GM19023 (cell line): ENCODE measurements at regions not wholly inside any gene's neighbourhood (a gene's known extent, or its start where the extent isn't known, plus 50 kb on each side); places are given as distances from the start of the nearest gene placed in this dataset.

Source experiments
- ATAC-seq: cut with Tn5 transposase; IDR thresholded peaks from one replicate; pipeline ENCODE4 v1.9.1; 2021; ENCODE audit warnings: mild to moderate bottlenecking, moderate library complexity; ENCODE audit not compliant: unreplicated experiment

DNA sequence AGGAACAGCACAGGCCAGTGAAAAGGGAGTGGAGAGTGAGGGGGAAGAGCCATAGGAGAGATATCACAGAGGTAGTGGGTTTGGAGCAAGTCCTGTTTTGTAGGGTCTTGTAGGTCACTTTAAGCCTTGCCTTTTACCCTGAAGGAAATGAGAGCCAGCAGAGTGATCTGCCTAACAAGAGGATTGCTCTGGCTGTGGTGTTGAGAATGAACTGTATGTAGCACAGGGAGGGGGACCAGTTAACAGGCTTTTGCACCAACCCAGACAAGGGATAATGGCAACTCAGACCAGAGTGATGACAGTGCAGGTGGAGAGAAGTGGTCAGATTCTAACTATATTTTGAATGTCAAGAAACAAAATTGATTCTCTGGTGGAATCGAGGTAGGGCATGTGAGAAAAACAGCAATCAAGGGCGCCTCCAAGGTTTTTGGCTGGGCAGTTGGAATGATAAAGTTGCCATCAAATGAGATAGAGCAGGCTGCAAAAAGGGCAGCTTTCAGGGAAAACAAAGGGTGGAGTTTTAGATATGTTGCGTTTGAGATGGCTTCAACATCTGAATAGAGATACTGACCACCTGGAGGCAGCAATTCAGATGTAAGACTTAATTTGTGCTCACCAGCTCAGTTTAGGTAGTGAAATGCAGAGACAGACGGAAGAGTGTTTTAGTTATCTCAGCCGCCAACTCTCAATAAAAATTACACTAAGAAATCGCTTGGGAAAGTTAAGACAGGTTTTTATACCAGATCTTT is 134.4 kb upstream of the BTBD3 start:
- no peak for ATAC-seq

DNA sequence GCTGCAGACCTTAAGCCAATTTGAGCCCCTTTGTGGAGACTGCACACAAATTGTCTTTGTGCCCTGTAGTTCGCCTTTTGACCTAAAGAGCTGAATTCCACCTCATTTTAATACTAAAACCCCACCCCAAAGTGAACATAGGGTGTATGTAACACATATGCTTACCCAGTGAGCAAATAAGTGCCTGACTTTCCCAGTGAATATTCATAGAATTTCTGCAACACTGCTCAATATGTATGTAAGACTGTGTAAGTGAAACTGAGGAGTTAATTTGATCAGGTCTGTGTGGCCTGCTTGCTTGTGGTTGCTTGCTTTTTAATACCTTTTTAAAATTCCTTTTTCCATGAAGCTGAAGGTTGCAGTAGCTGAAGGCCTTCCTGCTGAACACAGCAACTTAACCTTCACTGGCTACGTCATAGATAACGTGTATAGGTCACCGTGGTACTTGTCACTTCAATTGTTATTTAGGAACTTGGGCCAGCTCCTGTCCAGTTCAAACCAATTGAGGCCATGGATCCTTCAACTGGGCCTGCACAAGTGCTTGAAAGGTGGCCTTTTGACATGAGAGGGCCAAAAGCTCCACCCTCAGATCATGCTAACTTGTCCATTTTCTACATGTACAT is 131.7 kb upstream of the BTBD3 start:
- ATAC-seq, result no peak

DNA sequence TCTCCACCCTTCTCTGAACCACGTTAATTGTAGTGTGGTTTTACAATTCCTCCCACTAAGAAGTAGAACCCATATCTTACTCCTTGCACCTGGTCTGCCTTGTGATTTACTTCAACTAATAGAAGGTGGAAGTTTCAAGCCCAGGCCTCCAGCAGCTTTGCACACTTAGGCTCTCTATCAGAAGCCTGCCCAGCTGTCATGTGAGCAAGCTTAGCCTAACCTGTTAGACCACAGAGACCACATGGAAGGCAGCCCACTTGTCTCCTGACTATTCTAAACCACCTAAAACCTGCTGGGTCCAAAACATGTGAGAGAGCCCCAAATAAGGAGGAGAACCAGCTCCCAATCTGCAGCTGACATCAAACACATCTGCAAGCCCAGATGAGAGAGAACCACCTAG is 127.6 kb upstream of the BTBD3 start:
- no peak for ATAC-seq

DNA sequence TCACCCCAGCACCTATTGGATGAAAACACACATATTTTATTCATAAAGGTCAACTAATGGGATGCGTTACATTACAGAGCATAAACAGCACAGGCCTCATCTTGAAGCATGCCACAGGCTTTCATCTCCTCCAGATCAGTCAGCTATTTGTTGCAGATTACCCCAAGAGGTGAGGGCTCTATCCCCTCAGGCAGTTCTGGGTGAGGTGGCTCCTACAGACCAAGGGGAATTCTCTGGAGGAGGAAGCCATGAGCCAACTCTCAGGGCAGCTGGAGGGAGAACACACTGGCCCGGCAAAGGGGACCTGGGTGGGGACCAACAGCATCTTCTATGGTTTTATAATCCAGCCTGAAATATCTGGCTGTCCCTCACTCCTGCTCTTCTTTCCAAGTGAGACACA is 126.4 kb upstream of the BTBD3 start:
- ATAC-seq, result no peak

DNA sequence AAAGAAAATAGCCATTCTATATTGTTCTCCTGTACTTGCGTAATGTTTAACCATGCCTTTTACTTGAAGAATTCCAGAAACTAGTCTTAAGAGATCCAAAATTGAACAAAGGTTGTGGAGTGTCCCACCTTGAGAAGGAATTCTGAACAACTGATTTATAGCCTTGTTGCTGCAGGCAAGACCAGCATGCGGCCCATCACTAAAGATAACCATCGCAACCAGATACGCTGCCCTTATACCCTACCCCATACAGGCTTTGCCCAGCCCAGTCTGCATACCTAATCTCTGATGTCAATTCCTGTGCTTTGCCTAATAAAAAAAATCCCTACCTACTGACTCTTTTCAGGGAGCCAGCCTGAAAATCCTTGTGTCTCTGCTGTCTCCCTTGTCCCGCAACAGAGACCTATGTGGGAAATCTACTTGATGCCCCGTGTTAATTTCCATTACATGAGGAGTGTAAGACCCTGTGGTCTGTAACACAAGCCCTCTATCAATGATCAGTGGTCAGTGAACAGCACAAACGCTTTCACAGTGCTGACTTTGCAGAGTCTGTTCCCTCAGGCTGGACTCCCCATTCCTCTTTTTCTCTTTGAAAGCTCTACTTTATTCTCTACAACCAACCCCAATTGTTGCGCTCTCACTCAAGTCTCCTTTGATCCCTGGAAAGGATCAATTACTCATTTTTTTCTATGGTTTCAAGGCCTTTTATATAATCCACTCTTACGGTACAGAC is 125.7 kb upstream of the BTBD3 start:
- ATAC-seq, result no peak

DNA sequence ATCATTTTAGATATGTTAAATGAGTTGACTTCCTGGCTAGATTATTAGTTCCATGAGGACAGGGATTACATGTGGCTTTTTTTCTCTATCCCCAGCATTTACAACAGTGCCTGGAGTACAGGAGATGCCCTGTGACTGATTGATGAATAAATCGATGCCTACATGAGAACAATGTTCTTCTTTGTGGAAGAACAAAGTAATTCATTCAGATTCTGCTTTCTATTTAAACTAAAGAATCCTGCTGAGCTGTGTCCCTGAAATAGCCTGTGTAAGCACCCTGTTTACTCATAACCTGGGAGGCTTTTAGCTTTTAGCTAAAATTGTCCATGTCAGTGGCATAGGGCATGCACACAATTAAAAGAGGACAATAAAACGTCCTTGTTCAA is 125.1 kb upstream of the BTBD3 start:
- no peak for ATAC-seq

DNA sequence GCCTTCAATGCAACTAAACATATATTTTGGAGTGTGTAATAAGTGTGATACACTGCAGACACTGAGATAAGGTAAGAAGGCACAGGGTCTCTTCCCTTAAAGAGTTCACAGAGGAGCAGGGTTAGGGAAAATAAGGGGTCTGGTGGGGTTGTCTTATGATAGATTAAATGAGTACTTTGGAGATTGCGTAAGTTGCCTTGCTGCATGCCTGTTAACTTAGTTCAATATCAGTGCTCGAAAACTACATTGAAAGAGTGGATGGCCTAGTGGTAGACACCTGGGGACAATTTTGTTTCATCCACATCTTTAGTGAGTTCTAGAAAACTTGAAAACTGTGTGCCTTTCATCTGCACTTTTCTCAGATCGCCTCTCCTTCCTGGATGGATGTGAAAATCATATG is 123.2 kb upstream of the BTBD3 start:
- no peak for ATAC-seq

DNA sequence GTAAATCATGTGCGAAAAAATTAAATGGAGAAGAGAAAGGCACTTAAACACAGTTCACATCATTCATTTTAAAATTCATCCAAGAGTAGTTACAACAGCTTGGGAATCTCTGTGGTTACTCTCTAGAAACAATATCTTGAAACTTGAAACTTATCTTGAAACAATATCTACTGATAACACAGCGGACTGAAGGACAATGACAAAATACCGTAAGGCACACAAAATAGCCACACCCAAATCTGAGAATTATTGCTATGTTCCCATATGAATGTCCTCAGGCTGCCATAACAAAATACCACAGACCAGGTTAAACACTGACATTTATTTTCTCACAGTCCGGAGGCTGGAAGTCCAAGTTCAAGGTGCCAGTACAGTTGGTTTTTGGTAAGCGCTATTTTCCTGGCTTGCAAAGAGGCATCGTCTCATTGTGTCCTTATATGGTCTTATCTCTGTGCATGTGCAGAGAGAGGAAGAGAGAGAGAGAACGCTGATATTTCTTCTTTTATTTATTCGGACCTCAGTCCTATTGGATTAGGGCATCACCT is 122.5 kb upstream of the BTBD3 start:
- ATAC-seq, result no peak

DNA sequence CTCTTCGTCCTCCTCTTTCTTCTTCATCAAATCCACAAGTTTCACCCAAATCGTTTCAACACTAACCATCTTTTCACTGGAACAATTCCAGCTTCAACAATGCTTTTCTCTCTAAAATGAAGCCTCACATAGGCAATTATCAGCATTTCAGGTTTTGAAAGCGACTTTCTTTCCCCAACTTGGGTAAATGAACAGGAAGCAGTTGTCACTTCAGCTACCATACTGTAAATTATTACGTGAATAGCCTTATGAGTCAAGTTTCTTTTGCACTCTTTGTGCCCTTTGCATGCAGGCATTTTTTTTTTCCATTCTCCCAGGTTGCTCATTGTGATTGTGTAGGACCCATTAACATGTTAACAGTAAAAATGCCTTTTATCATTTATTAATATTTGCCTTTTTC is 121.7 kb upstream of the BTBD3 start:
- no peak for ATAC-seq

DNA sequence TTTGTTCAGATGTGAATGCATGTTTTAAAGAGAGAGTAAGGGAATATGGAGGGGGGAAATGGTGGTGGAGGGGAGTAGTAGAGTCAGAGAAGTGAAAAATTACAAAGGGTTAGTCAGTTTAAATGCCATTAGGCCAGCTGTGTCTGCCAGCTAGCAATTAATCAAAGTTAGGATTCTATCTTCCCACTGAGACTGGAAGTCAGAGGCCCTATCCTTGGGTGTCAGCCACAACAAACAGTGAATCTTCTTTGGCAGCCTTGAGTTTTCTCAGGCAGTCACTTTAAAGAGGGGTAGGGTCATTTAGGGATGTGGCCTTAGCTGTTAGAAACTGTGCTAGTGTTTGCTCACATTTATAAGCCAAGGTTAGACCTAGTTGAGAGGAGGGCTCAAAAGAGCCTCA is 120.5 kb upstream of the BTBD3 start:
- ATAC-seq, result no peak

DNA sequence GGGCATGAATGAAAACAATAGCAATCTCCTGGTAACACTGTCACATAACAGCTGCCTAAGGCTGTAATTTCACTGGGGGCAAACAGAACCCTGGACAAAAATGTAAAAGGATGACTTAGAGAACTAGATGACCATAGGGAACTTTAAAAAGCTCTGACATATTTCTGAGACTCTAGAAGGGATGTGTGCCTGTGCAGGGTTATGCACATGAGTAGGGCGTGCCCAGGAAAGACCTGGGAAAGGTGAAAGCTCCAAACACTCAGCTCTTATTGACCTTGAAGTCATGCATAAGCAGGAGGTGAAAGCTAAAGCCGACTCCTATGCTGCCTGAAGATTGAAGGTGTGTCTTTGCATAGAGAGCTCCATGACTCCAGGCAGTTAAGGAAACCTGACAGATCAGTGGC is 118.4 kb upstream of the BTBD3 start:
- no peak for ATAC-seq

DNA sequence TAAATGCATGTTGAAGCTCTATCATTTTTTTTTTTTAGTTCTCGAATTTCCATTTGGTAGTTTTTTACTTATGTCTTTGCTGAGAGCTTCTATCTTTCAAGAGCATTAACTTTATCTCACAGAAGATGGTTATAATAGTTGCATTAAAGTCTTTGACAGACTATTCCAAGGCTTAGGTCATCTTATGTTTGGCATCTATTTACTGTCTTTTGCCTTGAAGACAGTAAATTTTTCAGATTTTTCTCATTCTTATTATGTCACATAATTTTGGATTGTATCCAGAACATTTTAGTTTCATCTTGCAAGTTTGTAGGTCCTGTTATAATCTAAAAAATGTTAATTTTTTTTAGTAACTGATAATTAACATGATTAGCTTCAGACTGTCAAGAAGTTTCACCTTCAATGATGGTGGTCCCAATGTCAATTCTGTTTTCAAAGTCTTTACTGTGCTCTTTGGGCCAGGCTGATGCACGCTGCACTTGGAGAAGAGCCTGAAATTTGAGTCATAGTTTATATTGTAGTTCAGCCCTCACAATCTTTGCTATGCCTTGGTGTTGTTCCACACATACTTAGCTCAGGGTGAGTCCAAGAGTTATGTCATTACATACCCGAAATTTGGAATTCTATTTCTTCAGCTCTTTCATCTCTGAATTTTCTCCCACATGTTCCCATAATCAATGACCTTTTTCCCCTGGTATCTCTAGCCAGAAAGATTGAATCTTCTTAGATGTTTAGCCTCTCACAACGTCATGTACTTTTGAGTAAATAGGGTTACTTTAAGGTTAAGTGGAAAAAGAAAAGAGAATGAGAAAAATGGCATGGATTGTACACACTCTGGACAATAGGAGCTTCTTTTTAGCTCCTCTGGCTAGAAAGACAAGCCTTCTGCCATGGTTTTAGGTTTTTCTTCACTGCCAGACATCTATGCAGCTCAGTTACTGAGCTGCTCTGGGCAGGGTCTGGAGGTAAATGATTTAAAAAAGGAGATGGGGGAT is 110.3 kb upstream of the BTBD3 start:
- no peak for ATAC-seq

DNA sequence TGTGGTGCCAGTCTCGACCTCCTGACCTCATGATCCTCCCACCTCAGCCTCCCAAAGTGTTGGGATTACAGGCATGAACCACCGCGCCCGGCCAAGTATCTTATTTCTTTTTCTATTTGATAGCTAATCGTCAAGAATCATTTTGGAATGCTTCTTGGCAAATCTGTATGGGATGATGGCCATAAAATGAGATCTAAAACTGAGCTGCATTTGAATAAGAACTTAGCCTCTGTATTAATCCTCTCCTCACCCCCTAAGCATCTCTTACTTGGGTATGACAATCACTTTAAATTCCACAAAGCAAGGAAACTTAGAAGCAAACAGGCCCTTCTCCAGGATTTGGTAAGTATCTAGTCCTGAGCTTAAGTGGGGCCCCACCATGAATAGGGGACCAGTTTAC is 108.9 kb upstream of the BTBD3 start:
- ATAC-seq, result no peak

DNA sequence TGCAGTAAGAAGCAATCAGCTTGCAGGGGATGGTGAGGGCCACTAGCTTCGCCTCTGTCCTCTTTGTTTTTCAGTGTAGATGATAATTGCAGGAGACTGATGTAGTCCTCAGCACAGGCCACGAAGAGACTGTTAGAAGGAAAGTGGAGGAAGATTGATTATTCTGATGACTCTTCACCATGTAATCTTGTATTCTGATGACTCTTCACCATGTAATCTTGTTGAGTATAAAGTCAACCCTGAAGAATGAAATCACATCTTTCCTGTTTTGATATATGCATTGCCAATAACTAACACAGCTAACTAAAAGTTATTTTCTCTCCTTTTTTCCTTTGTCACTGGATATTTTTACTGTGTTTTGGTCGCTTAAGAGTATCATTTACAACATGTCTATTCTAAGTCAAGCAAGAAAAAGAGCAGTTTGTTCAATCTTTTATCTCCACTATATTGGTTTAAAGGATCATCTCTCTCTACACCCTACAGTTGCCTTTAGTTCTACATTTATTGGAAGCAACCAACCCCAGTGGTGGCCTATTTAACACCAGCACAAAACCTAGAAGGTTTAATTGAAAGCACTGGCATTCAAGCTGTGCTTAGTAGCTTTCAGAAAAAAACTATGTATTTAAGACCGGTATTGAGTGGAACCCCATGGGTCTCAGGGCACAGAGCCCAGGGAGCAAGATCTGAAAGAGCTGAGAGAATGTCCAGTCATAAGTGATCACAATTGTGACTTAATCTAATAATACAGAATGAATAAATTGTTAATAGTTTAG is 107.2 kb upstream of the BTBD3 start:
- ATAC-seq, result no peak

DNA sequence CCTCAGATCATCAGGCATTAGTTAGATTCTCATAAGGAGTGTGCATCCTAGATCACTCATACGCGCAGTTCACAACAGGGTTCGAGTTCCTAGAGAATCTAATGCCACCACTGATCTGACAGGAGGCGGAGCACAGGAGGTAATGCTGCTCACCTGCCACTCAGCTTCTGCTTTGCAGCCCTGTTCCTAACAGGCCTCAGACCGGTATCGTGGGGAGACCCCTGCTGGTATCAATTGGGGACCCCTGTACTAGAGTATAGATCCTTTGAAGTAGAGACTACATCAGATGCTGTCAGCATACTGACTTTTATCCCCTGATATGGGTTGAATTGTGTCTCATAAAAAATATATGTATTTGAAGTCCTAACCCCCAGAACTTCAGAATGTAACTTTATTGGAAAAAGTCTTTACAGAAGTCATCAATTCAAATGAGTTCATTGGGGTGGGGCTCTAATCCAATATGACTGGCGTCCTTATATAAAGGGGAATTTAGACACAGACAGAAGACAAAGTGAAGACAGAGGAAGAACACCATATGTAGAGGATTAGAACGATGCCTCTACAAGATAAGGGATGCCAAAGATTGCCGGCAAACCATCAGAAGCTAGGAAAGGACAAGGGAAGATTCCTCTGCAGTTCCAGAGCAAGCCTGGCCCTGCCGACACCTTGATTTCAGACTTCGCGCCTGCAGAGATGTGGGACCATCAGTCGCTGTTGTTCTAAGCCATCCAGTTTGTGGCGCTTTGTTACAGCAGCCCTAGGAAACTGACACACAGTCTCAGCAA is 104.4 kb upstream of the BTBD3 start:
- no peak for ATAC-seq

DNA sequence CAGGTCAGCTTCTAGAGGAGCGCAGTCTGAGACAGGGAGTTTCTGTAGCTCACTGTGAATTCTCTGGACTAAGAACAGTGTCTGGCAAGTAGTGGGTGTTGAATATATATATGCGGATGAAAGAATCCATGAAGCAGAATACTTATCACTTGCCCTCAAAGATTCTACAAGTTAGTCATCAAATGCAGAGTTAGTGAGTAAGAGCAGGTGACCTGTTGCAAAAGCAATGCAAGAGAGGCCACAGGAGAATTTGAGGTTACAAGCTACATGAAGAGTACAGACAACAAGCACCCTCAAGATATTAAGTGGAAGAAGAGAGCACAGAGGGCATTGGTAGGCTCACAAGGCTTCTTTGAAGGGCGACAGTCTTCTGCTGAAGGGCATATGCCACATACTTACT is 103.4 kb upstream of the BTBD3 start:
- ATAC-seq, result no peak

DNA sequence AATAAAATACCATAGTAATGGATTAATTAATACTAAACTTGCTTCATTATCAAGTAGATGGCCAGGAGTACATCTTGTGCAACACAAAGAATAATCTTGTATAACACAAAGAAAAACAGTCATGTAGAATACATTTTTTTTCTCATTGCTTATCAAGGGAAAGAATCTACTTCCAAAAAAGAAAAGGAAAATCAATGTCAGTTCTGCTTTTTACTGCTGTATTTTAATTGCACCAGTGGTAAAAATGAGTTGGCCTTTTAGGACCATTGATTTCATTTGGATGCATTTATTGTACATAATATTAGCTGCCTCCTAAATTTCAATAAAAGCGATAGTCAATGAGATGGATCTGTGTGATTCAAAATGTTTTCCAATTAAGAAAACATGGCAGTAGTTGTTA is 96.9 kb upstream of the BTBD3 start:
- ATAC-seq, result no peak

DNA sequence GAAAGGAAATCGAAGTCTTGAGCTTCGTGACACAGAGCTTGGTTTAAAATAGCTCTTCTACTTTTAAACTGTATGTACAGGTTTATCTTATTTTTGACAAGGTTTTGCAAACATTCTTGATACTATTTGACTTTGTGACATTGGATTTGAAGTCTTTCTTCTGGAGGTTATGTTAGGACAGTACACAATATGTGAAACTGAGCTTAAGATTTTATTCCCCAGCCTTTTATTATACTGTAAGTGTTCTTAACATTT is 95.2 kb upstream of the BTBD3 start:
- no peak for ATAC-seq

DNA sequence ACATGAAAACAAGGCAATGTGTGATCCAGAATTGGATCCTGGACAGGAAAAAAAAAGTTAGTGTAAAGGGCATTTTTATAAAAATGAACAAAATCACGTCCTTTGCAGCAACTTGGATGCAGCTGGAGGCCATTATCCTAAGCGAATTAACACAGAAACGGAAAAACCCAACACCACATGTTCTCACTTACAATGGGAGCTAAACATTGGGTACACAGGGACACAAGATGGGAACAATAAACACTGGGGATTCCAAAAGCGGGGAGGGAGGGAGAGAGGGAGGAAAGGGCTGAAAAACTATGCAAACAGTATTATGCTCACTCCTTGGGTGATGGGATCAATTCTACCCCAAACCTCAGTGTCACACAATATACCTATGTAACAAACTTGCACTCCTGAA is 91.4 kb upstream of the BTBD3 start:
- ATAC-seq, result no peak

DNA sequence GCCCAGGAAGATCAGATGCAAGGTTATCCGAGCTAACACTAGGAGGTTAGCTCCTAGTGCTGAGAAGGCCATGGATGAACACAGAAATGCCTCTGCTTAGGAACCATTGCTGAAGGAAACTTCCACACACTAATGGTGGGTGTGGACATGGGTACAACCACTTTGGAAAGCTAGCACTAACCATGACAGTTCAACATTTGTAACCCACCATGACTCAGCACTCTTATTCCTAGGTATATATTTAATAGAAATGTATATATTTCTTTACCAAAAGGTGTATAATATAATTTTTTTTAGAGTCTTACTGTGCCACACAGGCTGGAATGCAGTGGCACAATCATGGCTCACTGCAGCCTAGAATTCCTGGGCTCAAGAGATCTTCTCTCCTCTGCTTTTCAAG is 85.3 kb upstream of the BTBD3 start:
- no peak for ATAC-seq
